Gastroesophageal sphincter (tissue), 3 donors: ENCODE measurements at regions not wholly inside any gene's neighbourhood (a gene's known extent, or its start where the extent isn't known, plus 50 kb on each side); places are given as distances from the start of the nearest gene placed in this dataset.

Source experiments
- CTCF ChIP-seq, 4 experiments: fragments of 200-600 bp in 2 of 4; fragments of 450-650 bp in 2 of 4; sonication (generic) in 1 of 4; IDR thresholded peaks; one replicate each; pipeline ENCODE4 v1.5.1; 2017 to 2019; ENCODE audit warnings: antibody characterized with exemption in 4 of 4, mild to moderate bottlenecking in 2 of 4, moderate library complexity in 2 of 4
- EP300 ChIP-seq: sonication (generic); formaldehyde crosslinking; IDR thresholded peaks from one replicate; pipeline ENCODE4 v1.6.1; 2017; ENCODE audit warnings: antibody characterized with exemption, mild to moderate bottlenecking
- POLR2A ChIP-seq, 2 donors: fragments of 450-650 bp; IDR thresholded peaks; one replicate each; pipeline ENCODE4 v1.6.1; 2017; ENCODE audit warnings: antibody characterized with exemption in 2 of 2, mild to moderate bottlenecking in 2 of 2, moderate library complexity in 1 of 2

DNA sequence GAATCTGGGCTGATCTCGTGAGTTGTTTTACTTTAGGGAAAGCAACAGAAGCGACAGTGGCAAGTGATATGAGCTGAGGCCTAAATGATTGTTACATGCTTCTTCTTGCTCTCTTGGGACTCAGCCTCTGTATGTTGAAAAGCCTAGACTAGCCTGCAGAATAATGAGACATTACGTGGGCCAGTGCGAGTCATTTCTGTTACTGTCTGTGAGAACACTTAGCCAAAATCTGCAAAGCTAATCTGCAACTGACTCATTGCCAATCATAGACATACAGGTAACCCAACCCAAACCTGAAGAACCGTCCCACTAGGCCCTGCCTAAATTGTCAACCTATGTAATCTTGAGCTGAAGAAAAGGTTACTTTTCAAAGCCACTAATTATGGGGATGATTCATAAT is 77.4 kb upstream of the F13A1 start:
- no peak for TF ChIP-seq CTCF (IDR thresholded peaks at IDR 0.05)
- no peak for TF ChIP-seq POLR2A (IDR thresholded peaks at IDR 0.05)
- TF ChIP-seq EP300, result no peak
